ENCODE measurements at regions not wholly inside any gene's neighbourhood (a gene's known extent, or its start where the extent isn't known, plus 50 kb on each side); places are given as distances from the start of the nearest gene placed in this dataset.

DNA sequence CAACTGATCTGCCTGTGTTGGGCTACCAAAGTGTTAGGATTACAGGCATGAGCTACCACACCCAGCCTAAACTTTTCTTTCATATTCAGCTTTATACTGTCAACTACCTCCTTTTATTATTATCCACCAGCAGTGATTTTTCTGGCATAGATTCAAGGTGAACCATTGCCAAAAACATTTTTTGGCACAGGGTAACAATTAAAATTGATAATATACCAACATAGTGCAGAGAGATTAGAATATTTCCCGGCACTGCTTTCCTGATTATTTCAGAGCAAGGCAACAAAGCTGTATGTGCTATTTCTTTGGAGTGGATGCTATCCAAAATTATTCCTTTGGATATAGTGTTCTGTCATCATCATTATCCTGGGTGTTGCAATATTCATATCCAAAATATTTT lies 781.6 kb upstream of the SOX9 start:
- TF ChIP-seq, protein P1, sequence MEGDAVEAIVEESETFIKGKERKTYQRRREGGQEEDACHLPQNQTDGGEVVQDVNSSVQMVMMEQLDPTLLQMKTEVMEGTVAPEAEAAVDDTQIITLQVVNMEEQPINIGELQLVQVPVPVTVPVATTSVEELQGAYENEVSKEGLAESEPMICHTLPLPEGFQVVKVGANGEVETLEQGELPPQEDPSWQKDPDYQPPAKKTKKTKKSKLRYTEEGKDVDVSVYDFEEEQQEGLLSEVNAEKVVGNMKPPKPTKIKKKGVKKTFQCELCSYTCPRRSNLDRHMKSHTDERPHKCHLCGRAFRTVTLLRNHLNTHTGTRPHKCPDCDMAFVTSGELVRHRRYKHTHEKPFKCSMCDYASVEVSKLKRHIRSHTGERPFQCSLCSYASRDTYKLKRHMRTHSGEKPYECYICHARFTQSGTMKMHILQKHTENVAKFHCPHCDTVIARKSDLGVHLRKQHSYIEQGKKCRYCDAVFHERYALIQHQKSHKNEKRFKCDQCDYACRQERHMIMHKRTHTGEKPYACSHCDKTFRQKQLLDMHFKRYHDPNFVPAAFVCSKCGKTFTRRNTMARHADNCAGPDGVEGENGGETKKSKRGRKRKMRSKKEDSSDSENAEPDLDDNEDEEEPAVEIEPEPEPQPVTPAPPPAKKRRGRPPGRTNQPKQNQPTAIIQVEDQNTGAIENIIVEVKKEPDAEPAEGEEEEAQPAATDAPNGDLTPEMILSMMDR (conservative IDR thresholded peaks at IDR 0.05), result no peak
- TF ChIP-seq ZFX (IDR thresholded peaks at IDR 0.05), result no peak
- H3K27ac ChIP-seq, result no peak overlapping the region

DNA sequence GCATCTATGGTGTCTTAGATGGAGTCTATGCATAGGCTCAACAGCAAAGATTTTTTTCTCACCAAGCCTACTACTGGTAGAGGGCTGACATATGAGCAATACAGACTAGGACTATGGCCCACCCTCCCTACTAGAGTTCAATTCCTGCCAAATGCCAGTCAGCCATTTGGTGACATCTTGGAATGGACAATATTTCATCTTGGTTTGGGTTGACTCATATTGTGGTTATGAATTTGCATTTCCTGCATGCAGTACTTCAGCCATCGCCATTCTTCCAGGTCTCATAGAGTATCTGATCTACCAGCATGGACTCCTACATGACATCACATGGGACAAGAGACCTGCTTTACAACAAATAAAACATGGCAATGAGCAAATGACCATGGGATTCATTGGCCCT lies 778.1 kb upstream of the SOX9 start:
- TF ChIP-seq, protein P1 (conservative IDR thresholded peaks at IDR 0.05), result no peak
- no peak for TF ChIP-seq ZFX (IDR thresholded peaks at IDR 0.05)
- no peak overlapping the region for H3K27ac ChIP-seq

DNA sequence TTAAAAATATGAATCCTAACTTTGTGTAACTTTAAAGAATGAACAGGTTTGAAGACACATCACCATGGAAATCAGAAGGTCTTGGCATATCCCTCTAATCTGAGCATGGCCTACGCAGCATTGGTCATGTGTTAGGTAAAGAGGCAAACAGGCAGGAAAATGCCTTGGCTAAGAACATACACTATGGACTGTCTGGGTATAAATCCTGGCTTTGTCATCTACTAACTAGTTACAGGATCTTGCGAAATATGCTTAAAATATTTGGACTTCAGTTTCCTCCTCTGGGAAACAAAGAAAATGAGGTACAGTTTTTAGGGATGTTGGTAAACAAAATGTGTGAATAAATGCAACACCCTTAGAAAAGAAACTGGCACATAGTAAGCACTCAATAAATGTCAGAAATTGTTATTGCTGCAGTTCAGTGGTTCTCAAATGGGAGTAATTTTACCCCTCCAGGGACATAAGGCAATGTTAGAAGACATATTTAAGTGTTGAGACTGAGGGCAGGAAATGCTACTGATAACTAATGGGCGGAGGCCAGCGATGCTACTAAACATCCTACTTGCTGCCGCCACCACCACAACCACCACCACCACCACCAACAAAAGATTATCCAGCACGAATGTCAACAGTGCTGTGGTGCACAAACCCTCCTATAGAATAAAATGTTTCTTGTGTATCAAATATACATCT lies 770.8 kb upstream of the SOX9 start:
- H3K27ac ChIP-seq, result no peak overlapping the region
- no peak for TF ChIP-seq ZFX (IDR thresholded peaks at IDR 0.05)
- TF ChIP-seq, protein P1 (conservative IDR thresholded peaks at IDR 0.05), result no peak

DNA sequence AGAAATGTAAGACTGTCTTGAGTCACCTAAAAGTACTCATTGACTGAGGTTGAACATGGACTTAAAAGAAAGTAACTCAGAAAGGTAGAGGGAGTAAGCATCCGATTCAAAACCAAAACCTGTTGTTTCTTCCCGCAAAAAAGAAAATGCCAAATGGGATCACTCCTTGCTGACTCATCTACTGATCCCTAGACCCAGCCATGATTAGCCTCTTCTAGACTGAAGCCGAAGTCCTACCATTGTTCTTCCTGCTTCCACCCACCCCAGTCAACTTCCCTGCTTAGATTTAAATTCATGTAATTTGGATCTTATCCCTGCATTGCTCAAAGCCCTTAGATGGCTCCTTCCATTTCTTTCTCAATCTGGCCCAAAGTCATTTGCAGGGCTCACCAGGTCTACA lies 760.5 kb upstream of the SOX9 start:
- no peak for TF ChIP-seq ZFX (IDR thresholded peaks at IDR 0.05)
- TF ChIP-seq, protein P1 (conservative IDR thresholded peaks at IDR 0.05), result no peak
- no peak overlapping the region for H3K27ac ChIP-seq

DNA sequence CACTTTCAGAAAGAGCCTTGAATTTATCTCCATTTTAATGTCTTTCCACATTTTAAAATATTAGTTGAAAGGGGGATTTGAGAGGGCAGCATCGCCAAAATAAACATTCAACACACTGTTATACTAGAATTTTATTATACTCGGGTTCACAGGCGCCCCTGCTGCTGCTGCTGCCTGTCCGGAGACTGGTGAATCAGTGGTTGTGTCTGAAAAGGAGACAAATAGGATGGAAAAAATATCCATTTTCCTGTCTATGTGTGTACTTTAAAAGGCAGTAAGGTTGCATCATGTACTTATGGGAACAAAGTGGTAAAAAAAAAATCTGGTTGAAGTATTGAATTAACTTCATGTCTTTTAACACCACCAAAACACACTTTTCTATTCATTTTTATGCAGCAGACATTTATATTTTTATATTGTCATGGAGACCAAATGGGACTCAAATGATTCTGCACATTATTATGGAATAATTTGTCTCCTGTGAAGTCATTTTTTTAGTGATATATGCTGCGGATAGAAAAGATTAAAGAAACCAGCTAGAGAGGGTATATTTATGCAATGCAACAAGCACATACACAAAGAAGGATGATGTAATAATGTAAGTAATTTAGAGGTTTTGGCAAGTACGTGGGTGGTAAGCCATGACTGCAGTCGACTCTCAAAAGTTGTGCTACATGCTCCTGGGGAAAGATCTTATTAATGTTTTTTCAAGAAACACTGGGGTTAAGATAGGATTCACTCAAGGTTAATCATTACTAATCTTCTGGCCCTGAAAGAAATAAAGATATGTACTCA lies 759.0 kb upstream of the SOX9 start:
- TF ChIP-seq ZFX (IDR thresholded peaks at IDR 0.05), result no peak
- TF ChIP-seq, protein P1 (conservative IDR thresholded peaks at IDR 0.05), result no peak
- no peak overlapping the region for H3K27ac ChIP-seq

DNA sequence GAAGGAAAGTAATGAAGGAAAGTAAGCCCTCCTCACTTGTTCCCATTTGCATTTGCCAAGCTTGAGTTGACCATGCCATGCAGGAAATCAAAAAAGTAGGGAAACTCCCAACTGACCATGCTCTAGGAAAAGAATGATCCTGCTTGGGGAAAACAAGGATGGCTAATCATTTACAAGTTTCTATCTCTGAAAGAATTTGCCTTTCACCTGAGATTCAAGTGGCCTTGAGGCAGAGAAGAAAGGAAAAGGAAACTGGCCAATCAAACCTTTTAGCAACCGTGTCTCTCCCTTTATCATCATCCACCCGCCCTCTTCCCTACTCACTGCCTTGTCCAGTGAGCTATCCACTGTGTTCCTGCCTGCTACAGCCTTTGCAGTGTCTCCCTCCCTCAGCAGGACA lies 757.2 kb upstream of the SOX9 start:
- TF ChIP-seq, protein P1 (conservative IDR thresholded peaks at IDR 0.05), result no peak
- H3K27ac ChIP-seq, result no peak overlapping the region

DNA sequence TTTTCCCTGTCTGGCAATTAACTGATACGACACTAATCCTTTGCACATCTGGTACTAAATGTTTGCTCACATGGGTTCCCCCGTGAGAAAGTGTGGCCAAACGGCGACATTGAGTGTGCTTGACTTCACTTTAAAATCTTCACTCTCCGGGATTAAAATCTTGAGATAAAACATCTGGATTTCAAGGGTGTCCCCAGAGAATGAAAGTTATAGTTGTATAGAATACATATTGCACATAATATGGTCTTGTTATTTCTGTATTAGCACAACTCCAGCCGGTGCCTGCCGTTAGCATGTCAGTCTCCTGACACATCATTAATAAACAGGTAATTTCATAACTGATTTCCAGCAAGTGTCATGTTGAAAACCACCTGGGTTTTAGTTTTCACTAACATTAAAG lies 749.0 kb upstream of the SOX9 start:
- TF ChIP-seq ZFX (IDR thresholded peaks at IDR 0.05), result no peak
- TF ChIP-seq, protein P1 (conservative IDR thresholded peaks at IDR 0.05), result no peak
- H3K27ac ChIP-seq, result no peak overlapping the region
